ENCODE measurements at regions not wholly inside any gene's neighbourhood (a gene's known extent, or its start where the extent isn't known, plus 50 kb on each side); places are given as distances from the start of the nearest gene placed in this dataset.

DNA sequence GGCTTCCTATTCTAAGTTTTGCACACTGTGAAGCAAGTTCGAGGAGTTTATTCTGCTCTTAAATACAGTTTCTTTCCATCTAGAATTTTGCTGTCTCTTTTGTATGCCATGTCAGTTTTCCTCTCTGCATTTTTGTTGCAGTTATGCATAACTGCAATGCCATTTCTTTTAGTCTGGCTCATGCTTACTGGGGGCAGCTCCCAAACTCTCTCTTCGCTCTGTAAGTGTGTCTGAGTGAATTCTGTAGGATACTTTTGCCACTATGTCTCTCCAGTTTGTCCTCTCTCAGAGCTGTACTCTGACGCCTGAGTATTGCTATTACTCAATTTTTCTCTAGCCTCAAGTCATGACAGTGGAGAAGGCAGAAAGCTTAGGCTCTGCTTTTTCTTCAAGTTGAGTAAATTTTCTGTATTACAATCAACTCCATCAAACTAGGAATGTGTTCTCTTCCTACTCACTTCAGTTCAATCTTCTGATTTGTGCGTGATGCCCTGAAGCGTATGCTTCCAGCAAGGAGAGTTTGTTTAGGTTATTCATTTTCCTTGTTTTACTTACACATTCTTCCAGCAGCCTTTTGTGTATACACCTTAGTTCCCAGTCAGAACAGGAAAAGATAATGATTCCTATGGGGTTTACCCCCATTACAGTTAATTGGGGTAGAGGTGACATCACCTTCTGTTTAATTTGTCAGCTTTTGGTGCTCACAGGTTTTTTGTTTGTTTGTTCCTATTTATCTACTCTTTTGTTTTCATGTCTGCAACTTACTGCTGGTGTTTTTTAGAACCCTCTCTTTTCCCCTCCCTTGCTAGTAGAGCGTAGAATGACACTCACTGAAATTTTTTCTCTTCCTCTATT, 430.9 kb downstream of the BCKDHB start:
- Histone ChIP-seq H3K4me2 (no peak overlapping the region), H3K4me1 (peaks cover 6% of the 10 kb centered on the region; the same call in 2 of the 3 replicates), H3K9me3 (no peaks in the 10 kb centered on the region), H3K27ac (no peak overlapping the region; a peak in 1 of 6 replicates), H3K4me3 (no peak overlapping the region)
- WGBS (ENCODE audit: missing lambda C conversion rate) = 83% methylated on average over 6 of the region's 6 CpGs
- DNase-seq (ENCODE audit: low read depth in 1 of 2, low spot score in 1 of 2) = no peak
- no peak for FAIRE-seq
- TF ChIP-seq KDM1A (IDR thresholded peaks at IDR 0.05; ENCODE audit: low read depth) (no peak), HEYL (CRISPR knock-in tag; IDR thresholded peaks at IDR 0.05) (no peak), RAD21 (conservative IDR thresholded peaks at IDR 0.05 in 1 of 2, IDR thresholded peaks at IDR 0.05 in 1 of 2) (no peak), CBX2 (IDR thresholded peaks at IDR 0.05; ENCODE audit: borderline replicate concordance, low read depth) (no peak), ZFP36 (IDR thresholded peaks at IDR 0.05; ENCODE audit: borderline replicate concordance, partially characterized antibody) (no peak), BHLHE40 (IDR thresholded peaks at IDR 0.05; ENCODE audit: low read depth, low read length) (no peak), HOXA7 (CRISPR knock-in tag; IDR thresholded peaks at IDR 0.05) (no peak), HOXB5 (CRISPR knock-in tag; IDR thresholded peaks at IDR 0.05) (no peak)
- TF ChIP-seq, protein P1, sequence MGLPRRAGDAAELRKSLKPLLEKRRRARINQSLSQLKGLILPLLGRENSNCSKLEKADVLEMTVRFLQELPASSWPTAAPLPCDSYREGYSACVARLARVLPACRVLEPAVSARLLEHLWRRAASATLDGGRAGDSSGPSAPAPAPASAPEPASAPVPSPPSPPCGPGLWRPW (IDR thresholded peaks at IDR 0.05) = no peak
- POLR2A ChIA-PET = no interaction called here
- ATAC-seq = no peak
- CTCF ChIA-PET = no interaction called here

DNA sequence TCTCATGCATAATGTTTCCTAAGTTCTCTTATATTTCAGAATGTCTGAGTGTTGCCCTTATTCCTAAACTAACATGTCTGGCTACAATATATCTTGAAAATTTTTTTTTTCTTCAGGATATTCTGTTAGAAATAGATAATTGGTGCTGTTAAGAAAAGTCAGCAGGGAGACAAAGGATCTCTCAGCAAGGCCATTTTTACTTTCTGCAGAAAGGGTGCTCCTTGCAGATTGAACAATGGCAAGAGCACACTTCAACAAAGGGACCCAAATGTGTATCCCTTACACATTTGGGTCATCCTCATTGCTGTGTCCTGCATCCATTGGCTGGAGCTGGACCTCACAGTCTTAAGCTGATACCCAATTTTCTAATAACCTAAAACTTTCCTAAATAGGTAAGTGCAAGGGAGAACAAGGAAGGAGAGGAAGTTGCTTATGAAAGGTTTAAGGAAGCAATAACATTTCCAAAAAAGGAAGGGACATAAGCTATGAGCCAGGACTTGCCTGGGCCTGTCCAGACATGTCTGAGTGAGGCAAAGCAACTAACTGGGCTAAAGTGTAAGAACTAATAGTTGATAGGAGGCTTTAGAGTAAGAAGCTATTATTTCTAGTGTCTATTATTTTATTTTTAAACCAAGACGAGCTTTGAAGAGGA, 429.6 kb downstream of the BCKDHB start:
- ChIA-PET CTCF (no interaction called here), POLR2A (no interaction called here)
- no peaks in the 10 kb centered on the region for H3K9me3 ChIP-seq
- no peak for DNase-seq (ENCODE audit: low read depth in 1 of 2, low spot score in 1 of 2)
- H3K4me2 ChIP-seq = no peak overlapping the region
- H3K4me1 ChIP-seq = peaks cover 6% of the 10 kb centered on the region; the same call in 2 of the 3 replicates
- FAIRE-seq = no peak
- no peak for ATAC-seq
- 0 out of 6 replicates have a peak overlapping the region, but pooled peaks of 1 of the 2 experiments have one; percentile 21 for H3K27ac ChIP-seq
- TF ChIP-seq, protein P1 (IDR thresholded peaks at IDR 0.05) = no peak
- TF ChIP-seq, protein P2, sequence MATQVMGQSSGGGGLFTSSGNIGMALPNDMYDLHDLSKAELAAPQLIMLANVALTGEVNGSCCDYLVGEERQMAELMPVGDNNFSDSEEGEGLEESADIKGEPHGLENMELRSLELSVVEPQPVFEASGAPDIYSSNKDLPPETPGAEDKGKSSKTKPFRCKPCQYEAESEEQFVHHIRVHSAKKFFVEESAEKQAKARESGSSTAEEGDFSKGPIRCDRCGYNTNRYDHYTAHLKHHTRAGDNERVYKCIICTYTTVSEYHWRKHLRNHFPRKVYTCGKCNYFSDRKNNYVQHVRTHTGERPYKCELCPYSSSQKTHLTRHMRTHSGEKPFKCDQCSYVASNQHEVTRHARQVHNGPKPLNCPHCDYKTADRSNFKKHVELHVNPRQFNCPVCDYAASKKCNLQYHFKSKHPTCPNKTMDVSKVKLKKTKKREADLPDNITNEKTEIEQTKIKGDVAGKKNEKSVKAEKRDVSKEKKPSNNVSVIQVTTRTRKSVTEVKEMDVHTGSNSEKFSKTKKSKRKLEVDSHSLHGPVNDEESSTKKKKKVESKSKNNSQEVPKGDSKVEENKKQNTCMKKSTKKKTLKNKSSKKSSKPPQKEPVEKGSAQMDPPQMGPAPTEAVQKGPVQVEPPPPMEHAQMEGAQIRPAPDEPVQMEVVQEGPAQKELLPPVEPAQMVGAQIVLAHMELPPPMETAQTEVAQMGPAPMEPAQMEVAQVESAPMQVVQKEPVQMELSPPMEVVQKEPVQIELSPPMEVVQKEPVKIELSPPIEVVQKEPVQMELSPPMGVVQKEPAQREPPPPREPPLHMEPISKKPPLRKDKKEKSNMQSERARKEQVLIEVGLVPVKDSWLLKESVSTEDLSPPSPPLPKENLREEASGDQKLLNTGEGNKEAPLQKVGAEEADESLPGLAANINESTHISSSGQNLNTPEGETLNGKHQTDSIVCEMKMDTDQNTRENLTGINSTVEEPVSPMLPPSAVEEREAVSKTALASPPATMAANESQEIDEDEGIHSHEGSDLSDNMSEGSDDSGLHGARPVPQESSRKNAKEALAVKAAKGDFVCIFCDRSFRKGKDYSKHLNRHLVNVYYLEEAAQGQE (IDR thresholded peaks at IDR 0.05) = no peak
- TF ChIP-seq PHF8 (IDR thresholded peaks at IDR 0.05; ENCODE audit: borderline replicate concordance, low read depth) (no peak), FOSL2 (IDR thresholded peaks at IDR 0.05) (no peak), FOSL2 (CRISPR knock-in tag; IDR thresholded peaks at IDR 0.05) (no peak), CEBPB (IDR thresholded peaks at IDR 0.05) (no peak), ZSCAN20 (CRISPR knock-in tag; IDR thresholded peaks at IDR 0.05) (no peak), ZNF302 (CRISPR knock-in tag; IDR thresholded peaks at IDR 0.05) (no peak), ZC3H11A (IDR thresholded peaks at IDR 0.05) (no peak), RCOR1 (IDR thresholded peaks at IDR 0.05; ENCODE audit: low read depth, low read length) (no peak), EHF (CRISPR knock-in tag; IDR thresholded peaks at IDR 0.05) (no peak), NFE2L2 (conservative IDR thresholded peaks at IDR 0.05; ENCODE audit: low read length) (no peak), ZFP36 (IDR thresholded peaks at IDR 0.05; ENCODE audit: borderline replicate concordance, partially characterized antibody) (no peak), BHLHE40 (IDR thresholded peaks at IDR 0.05; ENCODE audit: low read depth, low read length) (no peak), RNF2 (IDR thresholded peaks at IDR 0.05; ENCODE audit: borderline replicate concordance, low read depth) (no peak), CBX8 (IDR thresholded peaks at IDR 0.05) (no peak)
- TF ChIP-seq, protein P3, sequence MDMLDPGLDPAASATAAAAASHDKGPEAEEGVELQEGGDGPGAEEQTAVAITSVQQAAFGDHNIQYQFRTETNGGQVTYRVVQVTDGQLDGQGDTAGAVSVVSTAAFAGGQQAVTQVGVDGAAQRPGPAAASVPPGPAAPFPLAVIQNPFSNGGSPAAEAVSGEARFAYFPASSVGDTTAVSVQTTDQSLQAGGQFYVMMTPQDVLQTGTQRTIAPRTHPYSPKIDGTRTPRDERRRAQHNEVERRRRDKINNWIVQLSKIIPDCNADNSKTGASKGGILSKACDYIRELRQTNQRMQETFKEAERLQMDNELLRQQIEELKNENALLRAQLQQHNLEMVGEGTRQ (IDR thresholded peaks at IDR 0.05) = no peak
- TF ChIP-seq, protein P4, sequence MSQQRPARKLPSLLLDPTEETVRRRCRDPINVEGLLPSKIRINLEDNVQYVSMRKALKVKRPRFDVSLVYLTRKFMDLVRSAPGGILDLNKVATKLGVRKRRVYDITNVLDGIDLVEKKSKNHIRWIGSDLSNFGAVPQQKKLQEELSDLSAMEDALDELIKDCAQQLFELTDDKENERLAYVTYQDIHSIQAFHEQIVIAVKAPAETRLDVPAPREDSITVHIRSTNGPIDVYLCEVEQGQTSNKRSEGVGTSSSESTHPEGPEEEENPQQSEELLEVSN (IDR thresholded peaks at IDR 0.05; ENCODE audit: borderline replicate concordance, low read depth) = no peak
- TF ChIP-seq, protein P5, sequence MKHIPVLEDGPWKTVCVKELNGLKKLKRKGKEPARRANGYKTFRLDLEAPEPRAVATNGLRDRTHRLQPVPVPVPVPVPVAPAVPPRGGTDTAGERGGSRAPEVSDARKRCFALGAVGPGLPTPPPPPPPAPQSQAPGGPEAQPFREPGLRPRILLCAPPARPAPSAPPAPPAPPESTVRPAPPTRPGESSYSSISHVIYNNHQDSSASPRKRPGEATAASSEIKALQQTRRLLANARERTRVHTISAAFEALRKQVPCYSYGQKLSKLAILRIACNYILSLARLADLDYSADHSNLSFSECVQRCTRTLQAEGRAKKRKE (CRISPR knock-in tag; IDR thresholded peaks at IDR 0.05; ENCODE audit: low read depth) = no peak
- TF ChIP-seq, protein P6, sequence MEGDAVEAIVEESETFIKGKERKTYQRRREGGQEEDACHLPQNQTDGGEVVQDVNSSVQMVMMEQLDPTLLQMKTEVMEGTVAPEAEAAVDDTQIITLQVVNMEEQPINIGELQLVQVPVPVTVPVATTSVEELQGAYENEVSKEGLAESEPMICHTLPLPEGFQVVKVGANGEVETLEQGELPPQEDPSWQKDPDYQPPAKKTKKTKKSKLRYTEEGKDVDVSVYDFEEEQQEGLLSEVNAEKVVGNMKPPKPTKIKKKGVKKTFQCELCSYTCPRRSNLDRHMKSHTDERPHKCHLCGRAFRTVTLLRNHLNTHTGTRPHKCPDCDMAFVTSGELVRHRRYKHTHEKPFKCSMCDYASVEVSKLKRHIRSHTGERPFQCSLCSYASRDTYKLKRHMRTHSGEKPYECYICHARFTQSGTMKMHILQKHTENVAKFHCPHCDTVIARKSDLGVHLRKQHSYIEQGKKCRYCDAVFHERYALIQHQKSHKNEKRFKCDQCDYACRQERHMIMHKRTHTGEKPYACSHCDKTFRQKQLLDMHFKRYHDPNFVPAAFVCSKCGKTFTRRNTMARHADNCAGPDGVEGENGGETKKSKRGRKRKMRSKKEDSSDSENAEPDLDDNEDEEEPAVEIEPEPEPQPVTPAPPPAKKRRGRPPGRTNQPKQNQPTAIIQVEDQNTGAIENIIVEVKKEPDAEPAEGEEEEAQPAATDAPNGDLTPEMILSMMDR (IDR thresholded peaks at IDR 0.05) = no peak
- H3K4me3 ChIP-seq = no peak overlapping the region
- 61% methylated on average over 1 of the region's 1 CpG for WGBS (ENCODE audit: missing lambda C conversion rate)
